Dedifferentiated amniotic fluid mesenchymal stem cell (primary cell): ENCODE measurements at regions not wholly inside any gene's neighbourhood (a gene's known extent, or its start where the extent isn't known, plus 50 kb on each side); places are given as distances from the start of the nearest gene placed in this dataset.

Experiments
- DNase-seq: peaks from one replicate; pipeline ENCODE4 v3.0.0-alpha.2; 2016; ENCODE audit errors: extremely low spot score

- DNase-seq: no peak
Observed at GRCh38 chr1:199279872-199280645, 641.2 kb downstream of the PTPRC start.

GRCh38 chr1:199282751-199283305 is 644.0 kb downstream of the PTPRC start:
- DNase-seq: no peak

GRCh38 chr1:199283794-199284193 is 645.0 kb downstream of the PTPRC start:
- DNase-seq: no peak

GRCh38 chr1:199287206-199287605 is 648.4 kb downstream of the PTPRC start:
- no peak for DNase-seq

GRCh38 chr1:199287647-199288046 is 648.8 kb downstream of the PTPRC start:
- no peak for DNase-seq

- DNase-seq: no peak
Observed at GRCh38 chr1:199290186-199290585, 651.3 kb downstream of the PTPRC start.

- DNase-seq: no peak
Observed at GRCh38 chr1:199291022-199291740, 652.3 kb downstream of the PTPRC start.

GRCh38 chr1:199292896-199293295 is 654.1 kb downstream of the PTPRC start:
- DNase-seq: no peak

GRCh38 chr1:199295107-199295506 is 656.3 kb downstream of the PTPRC start:
- DNase-seq: no peak

- no peak for DNase-seq
Observed at GRCh38 chr1:199297174-199297573, 658.3 kb downstream of the PTPRC start.

- DNase-seq: no peak
Observed at GRCh38 chr1:199297887-199298286, 659.0 kb downstream of the PTPRC start.

- DNase-seq: peak; percentile 68
Observed at GRCh38 chr1:199298825-199299224, 660.0 kb downstream of the PTPRC start.

- DNase-seq: no peak
Observed at GRCh38 chr1:199301472-199302217, 662.8 kb downstream of the PTPRC start.

- no peak for DNase-seq
Observed at GRCh38 chr1:199302554-199302953, 663.7 kb downstream of the PTPRC start.

GRCh38 chr1:199303035-199303434 is 664.2 kb downstream of the PTPRC start:
- no peak for DNase-seq

GRCh38 chr1:199305053-199305452 is 666.2 kb downstream of the PTPRC start:
- DNase-seq: no peak

GRCh38 chr1:199307496-199308264 is 668.8 kb downstream of the PTPRC start:
- DNase-seq: no peak

GRCh38 chr1:199308349-199308846 is 669.6 kb downstream of the PTPRC start:
- DNase-seq: no peak

GRCh38 chr1:199310708-199311107 is 671.9 kb downstream of the PTPRC start:
- no peak for DNase-seq

GRCh38 chr1:199311478-199312262 is 672.8 kb downstream of the PTPRC start:
- no peak for DNase-seq
